ENCODE measurements at regions not wholly inside any gene's neighbourhood (a gene's known extent, or its start where the extent isn't known, plus 50 kb on each side); places are given as distances from the start of the nearest gene placed in this dataset.

- TF ChIP-seq, protein P1, sequence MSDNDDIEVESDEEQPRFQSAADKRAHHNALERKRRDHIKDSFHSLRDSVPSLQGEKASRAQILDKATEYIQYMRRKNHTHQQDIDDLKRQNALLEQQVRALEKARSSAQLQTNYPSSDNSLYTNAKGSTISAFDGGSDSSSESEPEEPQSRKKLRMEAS (IDR thresholded peaks at IDR 0.05): no peak
- TF ChIP-seq MLX (CRISPR knock-in tag; IDR thresholded peaks at IDR 0.05): no peak
- no peak for TF ChIP-seq CTCF (CRISPR knock-in tag; IDR thresholded peaks at IDR 0.05)
- TF ChIP-seq KLF9 (CRISPR knock-in tag; IDR thresholded peaks at IDR 0.05; ENCODE audit: low read depth): no peak
- no peak for TF ChIP-seq ZSCAN31 (CRISPR knock-in tag; IDR thresholded peaks at IDR 0.05; ENCODE audit: low read depth)
- TF ChIP-seq POLR2A (IDR thresholded peaks at IDR 0.05; ENCODE audit: insufficient read depth in 1 of 2, low read depth in 2 of 2, low read length in 2 of 2): no peak
- no peak for TF ChIP-seq HNRNPUL1 (IDR thresholded peaks at IDR 0.05; ENCODE audit: low read depth, low read length)
- TF ChIP-seq ZNF777 (CRISPR knock-in tag; IDR thresholded peaks at IDR 0.05): no peak
- TF ChIP-seq FOXP1 (IDR thresholded peaks at IDR 0.05): no peak
- no peak for TF ChIP-seq FOXP1 (CRISPR knock-in tag; IDR thresholded peaks at IDR 0.05)
- TF ChIP-seq EZH2 (conservative IDR thresholded peaks at IDR 0.05; ENCODE audit: low read depth, low read length): no peak
- TF ChIP-seq CBFB (CRISPR knock-in tag; IDR thresholded peaks at IDR 0.05): no peak
- TF ChIP-seq TCF12 (IDR thresholded peaks at IDR 0.05): no peak
- TF ChIP-seq TCF12 (CRISPR knock-in tag; IDR thresholded peaks at IDR 0.05): no peak
These were observed 62.6 kb upstream of the SCN10A start for GRCh38 chr3:38878646-38879045.
